T47D (cell line): ENCODE measurements at regions not wholly inside any gene's neighbourhood (a gene's known extent, or its start where the extent isn't known, plus 50 kb on each side); places are given as distances from the start of the nearest gene placed in this dataset.
A peak's percentile ranks its signal among the peaks of the same experiment; 100 is the strongest.

ENCODE experiments used
- DNase-seq, 2 experiments: peaks; one replicate each; pipeline versions ENCODE4 v3.0.0 to v3.0.0-alpha.2; 2011 to 2012; ENCODE audit warnings: low read depth in 1 of 2, low spot score in 1 of 2
- JUND ChIP-seq: IDR thresholded peaks from 2 replicates; pipeline ENCODE4 v1.6.1; 2012; ENCODE audit warnings: low read depth
- in situ Hi-C: cut with HindIII; loops from 2 replicates; pipeline ENCODE4 v1.10.0; 2016; ENCODE audit warnings: low sequenced_read_pairs, low pct_unique_long_range_greater_than_20kb

DNA sequence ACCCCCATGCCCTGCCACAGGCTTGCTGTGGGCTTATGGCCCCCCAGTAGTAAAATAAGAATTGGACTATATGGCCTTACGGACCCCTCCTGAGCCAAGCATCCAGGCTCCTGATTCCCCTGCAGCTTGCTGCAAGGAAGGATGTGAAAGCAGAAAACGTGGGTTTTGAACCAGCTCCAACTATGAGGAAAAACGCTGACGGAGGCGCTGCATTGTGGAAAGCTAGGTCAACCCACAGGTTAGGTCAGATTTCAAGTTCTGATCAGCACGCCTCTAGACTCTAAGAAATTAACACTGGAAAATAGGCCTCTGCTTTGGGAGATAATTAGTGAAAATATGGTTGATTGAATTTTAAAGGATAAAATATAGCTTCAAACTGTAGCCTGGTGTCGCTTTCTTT, 195.4 kb upstream of the HES1 start:
- TF ChIP-seq JUND, result no peak
- peak in 1 of 2 experiments; percentile 68 for DNase-seq
- in situ Hi-C loops, result no loop called here

- in situ Hi-C loops, result no loop called here
- no peak for TF ChIP-seq JUND
Observed at GRCh38 chr3:193941486-193941885, 194.5 kb upstream of the HES1 start.

GRCh38 chr3:193942516-193943055, 193.4 kb upstream of the HES1 start:
- no peak for TF ChIP-seq JUND
- no peak for DNase-seq
- in situ Hi-C loops, result no loop called here

More at GRCh38 chr3:193941486-193941885, 194.5 kb upstream of the HES1 start:
- DNase-seq, result no peak

DNA sequence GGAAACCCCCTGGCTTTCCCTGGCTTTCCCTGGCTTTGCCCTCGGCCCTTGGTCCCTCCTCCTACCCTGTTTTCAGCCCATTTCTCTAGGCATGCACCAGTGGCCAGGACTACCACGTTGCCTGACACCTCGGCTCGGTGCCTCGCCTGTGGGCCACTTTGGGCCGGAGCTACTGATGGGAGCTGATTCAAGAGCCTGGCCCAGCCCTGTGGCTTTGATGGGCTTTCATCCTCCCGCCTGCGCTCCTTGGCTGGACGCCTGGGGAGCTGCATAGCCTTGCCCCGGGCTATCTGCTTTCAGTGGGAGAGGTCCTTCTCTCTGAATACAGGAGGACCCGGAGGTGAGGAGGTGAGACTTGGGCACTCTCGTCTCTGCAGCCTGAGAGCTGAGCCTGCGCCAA, 192.7 kb upstream of the HES1 start:
- DNase-seq, result no peak
- in situ Hi-C loops, result no loop called here
- TF ChIP-seq JUND, result no peak

DNA sequence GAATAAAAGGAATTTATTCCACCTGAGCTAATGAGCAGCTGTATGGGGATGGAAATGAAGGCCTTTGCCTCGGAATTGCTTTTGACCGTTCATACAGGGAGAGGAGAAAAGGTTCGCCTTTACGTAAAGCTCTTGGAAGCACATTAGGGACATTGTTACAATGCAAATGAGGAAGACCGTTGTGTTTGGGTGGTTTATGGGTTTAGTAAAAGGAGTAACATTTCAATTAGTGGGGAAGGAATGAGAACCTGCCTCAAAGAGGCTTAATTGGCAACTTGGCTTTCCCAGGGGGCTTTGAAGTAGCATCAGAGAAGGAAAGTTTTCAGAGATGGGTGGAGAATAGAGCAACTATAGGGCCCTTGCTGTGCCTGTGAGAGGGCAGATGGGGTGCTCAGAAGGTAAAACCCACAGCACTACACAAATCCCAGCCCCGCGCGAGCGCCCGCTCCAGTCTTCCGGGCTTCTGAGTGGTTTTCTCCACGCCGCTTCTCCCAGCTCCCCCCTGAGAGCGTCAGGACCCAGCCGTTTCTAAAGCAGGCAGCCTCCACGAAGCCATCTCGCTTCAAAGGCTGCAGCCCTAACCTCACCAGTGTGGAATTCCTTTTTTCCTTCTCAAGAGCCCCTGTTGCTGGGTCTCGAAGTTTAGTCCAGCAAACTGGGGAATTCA, 192.0 kb upstream of the HES1 start:
- in situ Hi-C loops, result no loop called here
- no peak for TF ChIP-seq JUND
- DNase-seq, result no peak

GRCh38 chr3:193944518-193944884, 191.4 kb upstream of the HES1 start:
- DNase-seq, result no peak
- in situ Hi-C loops, result no loop called here
- TF ChIP-seq JUND, result no peak

GRCh38 chr3:193945143-193945542, 190.8 kb upstream of the HES1 start:
- no peak for DNase-seq
- no peak for TF ChIP-seq JUND
- in situ Hi-C loops, result no loop called here

DNA sequence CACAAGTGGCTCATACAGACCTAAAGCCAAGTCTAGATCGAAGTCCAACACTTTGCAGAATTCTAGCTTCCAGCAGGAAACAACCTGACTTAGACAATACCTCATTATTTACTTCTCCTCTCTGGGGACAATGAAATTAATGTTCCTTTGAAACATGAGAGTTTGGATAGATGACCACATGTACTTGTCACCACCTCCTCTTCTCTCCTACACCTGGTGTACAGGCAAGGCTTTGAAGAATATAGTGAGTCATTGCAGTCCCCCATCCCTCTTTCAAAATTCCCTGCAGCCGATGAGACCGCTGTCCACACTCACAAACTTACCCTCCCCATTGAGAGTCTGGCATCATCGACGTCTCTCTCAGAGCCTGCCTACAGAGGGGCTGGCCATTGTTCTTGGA, 189.0 kb upstream of the HES1 start:
- in situ Hi-C loops, result no loop called here
- DNase-seq, result no peak
- no peak for TF ChIP-seq JUND

DNA sequence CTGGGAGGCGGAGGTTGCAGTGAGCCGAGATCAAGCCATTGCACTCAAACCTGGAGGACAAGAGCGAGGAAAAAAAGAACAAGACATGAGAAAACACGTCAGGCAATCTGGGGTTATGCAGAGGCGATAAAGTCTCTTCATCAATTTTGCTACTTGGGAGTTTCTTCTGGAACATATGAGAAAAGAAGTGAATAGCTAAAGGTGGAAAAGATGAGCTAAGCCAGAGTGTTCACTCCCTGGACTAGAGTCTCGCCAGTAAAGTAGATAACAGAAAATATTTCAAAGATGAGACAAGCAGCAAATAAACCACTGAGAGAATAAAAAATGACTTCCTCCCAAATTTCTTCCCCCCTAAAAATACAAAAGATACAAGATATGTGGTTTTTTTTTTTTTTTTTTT, 188.4 kb upstream of the HES1 start:
- in situ Hi-C loops, result no loop called here

DNA sequence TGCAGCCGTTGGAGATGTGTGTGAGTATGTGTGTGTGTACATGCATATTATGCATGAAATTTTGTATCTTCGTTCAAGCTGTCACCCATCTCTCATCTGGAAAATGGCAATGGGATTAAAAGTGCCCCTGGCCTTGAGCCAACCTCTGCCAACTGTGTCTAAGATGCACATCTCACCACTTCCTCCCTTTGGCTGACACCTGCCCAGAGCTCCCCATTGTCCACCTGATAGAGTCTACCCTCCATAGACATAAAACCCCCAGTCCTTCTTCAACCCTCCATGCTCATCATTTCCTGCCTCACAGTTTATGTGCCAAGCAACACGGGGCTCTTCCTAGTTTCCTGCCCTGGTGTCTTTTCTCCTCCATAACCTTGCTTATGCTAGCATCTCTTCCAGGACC, 187.5 kb upstream of the HES1 start:
- TF ChIP-seq JUND, result no peak
- DNase-seq, result no peak
- in situ Hi-C loops, result no loop called here

More for the DNA sequence above, 188.4 kb upstream of the HES1 start:
- no peak for TF ChIP-seq JUND
- no peak for DNase-seq

GRCh38 chr3:193951859-193952258, 184.1 kb upstream of the HES1 start:
- no peak for TF ChIP-seq JUND
- no peak for DNase-seq
- in situ Hi-C loops, result no loop called here

DNA sequence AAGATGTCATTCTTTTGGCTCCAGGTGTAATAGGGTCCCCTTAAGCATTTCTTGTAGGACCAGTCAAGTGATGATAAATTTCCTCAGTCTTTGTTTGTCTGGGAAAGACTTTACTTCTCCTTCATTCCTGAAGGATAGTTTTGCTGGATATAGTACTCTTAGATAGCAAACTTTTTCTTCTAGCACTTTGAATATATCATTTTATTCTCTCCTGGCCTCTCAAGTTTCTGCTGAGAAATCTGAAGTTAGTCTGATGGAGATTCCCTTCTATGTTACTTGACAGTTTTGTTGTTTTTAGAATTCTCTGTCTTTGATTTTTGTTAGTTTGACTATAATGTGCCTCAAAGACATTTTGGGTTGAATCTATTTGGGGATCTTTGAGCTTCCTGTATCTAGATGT, 181.2 kb upstream of the HES1 start:
- TF ChIP-seq JUND, result no peak
- in situ Hi-C loops, result no loop called here
- no peak for DNase-seq

GRCh38 chr3:193955719-193956118, 180.2 kb upstream of the HES1 start:
- TF ChIP-seq JUND, result no peak
- no peak for DNase-seq
- in situ Hi-C loops, result no loop called here

- in situ Hi-C loops, result no loop called here
- no peak for TF ChIP-seq JUND
- no peak for DNase-seq
Observed at GRCh38 chr3:193959861-193960260, 176.1 kb upstream of the HES1 start.
